AG09309 (cell line): ENCODE measurements at regions not wholly inside any gene's neighbourhood (a gene's known extent, or its start where the extent isn't known, plus 50 kb on each side); places are given as distances from the start of the nearest gene placed in this dataset.
A peak's percentile ranks its signal among the peaks of the same experiment; 100 is the strongest.

Source experiments
- DNase-seq: peaks from one replicate; pipeline ENCODE4 v3.0.0-alpha.2; 2010; ENCODE audit warnings: low read depth
- H3K4me3 ChIP-seq: 2 replicates; pipeline ENCODE4 v1.5.1; 2011; ENCODE audit warnings: mild to moderate bottlenecking, low read depth, low read length, moderate library complexity; ENCODE audit not compliant: control insufficient read depth
- TF ChIP-seq, protein P1 (sequence below): IDR thresholded peaks from 2 replicates; pipeline ENCODE4 v1.5.1; 2011; ENCODE audit warnings: mild to moderate bottlenecking, low read depth, low read length, inconsistent platforms; ENCODE audit not compliant: insufficient read depth, control insufficient read depth; ENCODE audit errors: missing control alignments

DNA sequence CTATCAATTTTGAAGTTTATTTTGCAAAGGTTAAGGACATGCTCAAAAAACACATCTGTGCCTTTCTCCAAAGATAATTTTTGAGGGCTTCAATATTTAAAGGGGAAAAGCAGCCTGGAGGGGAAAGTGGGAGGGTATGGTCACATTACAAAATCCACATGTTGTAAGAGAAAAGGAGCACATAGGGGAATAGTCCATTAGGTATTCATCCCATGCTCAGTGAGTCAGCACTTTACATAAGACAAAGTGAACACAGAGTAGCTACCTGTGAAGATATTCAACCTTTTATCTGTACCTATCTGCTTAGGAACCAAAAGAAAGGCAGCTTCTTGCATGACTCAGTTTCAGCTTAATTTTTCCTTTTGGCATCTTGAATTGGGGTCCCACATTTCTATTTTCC, 932.0 kb downstream of the SLITRK6 start:
- no peak for DNase-seq
- H3K4me3 ChIP-seq = no peak overlapping the region
- TF ChIP-seq, protein P1, sequence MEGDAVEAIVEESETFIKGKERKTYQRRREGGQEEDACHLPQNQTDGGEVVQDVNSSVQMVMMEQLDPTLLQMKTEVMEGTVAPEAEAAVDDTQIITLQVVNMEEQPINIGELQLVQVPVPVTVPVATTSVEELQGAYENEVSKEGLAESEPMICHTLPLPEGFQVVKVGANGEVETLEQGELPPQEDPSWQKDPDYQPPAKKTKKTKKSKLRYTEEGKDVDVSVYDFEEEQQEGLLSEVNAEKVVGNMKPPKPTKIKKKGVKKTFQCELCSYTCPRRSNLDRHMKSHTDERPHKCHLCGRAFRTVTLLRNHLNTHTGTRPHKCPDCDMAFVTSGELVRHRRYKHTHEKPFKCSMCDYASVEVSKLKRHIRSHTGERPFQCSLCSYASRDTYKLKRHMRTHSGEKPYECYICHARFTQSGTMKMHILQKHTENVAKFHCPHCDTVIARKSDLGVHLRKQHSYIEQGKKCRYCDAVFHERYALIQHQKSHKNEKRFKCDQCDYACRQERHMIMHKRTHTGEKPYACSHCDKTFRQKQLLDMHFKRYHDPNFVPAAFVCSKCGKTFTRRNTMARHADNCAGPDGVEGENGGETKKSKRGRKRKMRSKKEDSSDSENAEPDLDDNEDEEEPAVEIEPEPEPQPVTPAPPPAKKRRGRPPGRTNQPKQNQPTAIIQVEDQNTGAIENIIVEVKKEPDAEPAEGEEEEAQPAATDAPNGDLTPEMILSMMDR = no peak

DNA sequence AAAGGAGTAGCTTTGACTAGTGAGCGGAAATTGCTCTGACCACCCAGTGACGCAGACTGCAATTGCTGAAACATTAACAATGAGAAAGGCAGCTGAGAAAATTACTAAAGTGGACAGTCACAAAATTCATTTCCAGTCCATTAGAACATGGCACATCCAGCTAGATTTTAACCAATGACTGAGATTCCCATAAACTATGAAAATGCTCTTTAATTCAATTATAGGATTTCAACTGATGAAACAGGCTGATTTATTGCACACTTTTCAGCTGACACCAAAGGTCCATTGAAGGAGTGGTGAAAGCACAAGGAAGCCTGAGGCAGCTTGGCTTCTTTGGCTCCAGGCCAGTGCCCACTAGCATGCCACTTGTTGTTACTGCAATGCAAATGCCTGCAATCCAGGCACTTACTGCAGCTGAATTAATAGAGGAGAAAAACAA, 933.4 kb downstream of the SLITRK6 start:
- DNase-seq = peak; percentile 4
- TF ChIP-seq, protein P1 = no peak

DNA sequence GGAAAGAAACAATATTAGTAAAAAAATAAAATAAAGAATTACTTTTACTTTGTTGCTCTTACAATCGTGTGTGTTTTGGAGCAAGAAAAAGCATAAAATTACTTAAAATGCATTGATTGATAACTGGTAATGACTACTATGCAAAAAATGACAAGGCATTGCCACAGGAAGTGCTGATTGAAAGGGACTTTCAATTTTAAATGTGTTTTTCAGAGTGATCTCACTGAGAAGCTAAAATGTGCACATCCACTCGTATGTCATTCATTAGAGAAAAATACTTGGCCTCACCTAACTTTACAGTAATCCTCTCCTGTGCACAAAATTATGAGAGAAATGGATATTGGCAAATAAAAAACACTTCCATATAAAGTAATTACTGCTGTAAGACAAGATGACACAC, 934.9 kb downstream of the SLITRK6 start:
- TF ChIP-seq, protein P1 = no peak
- DNase-seq = no peak

More for the DNA sequence above, 933.4 kb downstream of the SLITRK6 start:
- H3K4me3 ChIP-seq = no peak overlapping the region

DNA sequence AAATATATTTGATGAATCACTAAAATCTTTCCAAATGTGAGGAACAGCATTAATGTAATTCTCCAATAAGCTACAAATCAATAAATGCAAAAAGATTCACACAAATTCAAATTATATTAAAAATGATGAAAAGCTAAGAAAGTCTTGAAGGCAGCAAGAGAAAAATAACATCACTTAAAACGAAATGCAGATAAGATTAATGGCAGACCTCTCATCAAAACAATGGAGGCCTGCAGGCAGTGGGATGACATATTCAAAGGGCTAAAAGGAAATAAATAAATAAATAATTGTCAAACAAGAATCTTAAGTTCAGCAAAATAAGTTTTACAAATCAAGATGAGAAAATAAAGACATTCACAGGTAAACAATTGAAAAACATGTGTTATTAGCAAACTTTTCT, 952.1 kb downstream of the SLITRK6 start:
- TF ChIP-seq, protein P1 = no peak
- no peak for DNase-seq
- H3K4me3 ChIP-seq = no peak overlapping the region

More for the DNA sequence above, 934.9 kb downstream of the SLITRK6 start:
- no peak overlapping the region for H3K4me3 ChIP-seq

DNA sequence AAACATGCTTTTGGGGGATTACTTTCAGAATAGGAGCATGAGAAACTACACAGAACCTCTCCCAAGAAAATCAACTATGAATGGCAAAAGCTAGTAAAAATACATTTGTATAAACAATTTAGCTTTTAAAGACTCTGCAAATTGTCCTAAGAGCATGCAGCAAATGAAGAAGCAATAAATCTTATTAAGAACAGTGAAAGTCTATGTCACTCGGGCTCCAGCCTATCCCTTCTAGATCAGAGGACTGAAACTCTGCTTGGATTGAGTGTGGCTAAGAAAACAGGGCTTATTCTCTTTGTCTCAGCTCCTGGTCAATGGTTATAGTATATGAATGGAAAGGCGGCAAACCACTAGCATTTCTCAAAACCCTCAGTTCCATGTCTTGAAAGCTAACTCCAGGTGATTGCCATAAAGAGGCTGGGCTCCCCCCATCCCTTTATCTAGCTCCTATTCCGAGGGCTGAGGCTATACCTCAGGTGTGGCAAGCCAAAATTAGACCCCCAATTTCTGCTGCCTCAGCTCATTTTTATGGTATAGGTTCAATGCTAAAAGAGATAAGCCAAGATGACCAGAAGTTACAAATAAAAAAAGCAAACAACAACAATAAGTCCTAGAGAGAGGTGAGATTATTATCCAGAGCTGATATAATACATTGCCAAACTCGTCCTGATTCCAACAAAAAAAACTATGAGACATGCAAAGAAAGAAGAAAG, 953.2 kb downstream of the SLITRK6 start:
- TF ChIP-seq, protein P1 = no peak
- no peak overlapping the region for H3K4me3 ChIP-seq
- DNase-seq = no peak

DNA sequence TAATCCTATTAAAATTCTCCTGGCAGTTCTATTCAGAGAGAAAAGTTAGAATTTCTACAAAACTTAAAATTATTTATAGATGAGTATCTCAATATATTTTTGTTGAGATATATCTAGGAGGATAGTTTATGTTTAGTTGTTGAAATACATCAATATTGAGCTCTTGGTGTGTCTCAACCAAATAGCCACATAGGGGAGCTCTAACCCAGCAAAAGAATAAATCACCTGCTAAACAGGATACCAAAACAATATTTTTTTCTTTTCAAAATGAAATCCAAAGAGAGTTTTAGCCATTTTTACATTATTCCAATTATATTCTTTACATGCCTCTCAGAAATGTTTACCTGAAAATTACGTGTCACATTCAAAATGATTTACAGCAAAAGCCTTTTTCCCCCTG, 954.7 kb downstream of the SLITRK6 start:
- no peak for DNase-seq
- TF ChIP-seq, protein P1 = peak; percentile 43
- H3K4me3 ChIP-seq = no peak overlapping the region
